ENCODE measurements at regions not wholly inside any gene's neighbourhood (a gene's known extent, or its start where the extent isn't known, plus 50 kb on each side); places are given as distances from the start of the nearest gene placed in this dataset.
A peak's percentile ranks its signal among the peaks of the same experiment; 100 is the strongest.

DNA sequence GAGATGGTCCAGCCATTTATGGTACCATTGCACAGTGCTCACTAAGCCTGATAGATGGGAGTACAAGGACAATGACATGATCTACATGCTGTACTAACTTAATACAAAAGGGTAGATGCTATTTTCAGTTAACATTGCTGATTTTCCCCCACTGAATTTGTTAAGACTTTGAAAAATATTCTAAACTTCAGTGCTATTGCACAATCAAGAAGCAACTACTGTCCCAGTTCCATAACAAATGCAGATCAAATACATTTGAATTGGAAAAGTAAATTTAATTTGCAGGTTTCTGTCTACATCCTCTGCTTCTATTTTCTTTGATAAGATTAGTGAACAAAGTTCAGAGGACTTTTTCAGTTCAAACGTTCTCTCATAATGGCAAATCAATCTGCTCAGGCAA is 366.8 kb upstream of the FGF13 start:
- Histone ChIP-seq H2BK120ac (replicated peaks; ENCODE audit: low read depth, low read length) (no peak overlapping the region), H2BK20ac (ENCODE audit: low read length) (no peak overlapping the region), H3K56ac (replicated peaks; ENCODE audit: insufficient read length, low read depth, low read length) (no peak overlapping the region), H3K79me2 (ENCODE audit: control insufficient read depth in 1 of 2, insufficient read depth in 2 of 2, low read length in 2 of 2) (no peaks in the 10 kb centered on the region), H2AFZ (ENCODE audit: low read length) (no peak overlapping the region), H3K9me3 (ENCODE audit: insufficient read depth in 2 of 2, low read depth in 1 of 2, low read length in 1 of 2) (no peaks in the 10 kb centered on the region), H3K4me3 (ENCODE audit: extremely low read depth in 1 of 4, insufficient read depth in 2 of 4, low read depth in 3 of 4, low read length in 4 of 4) (no peak overlapping the region), H4K8ac (ENCODE audit: extremely low read depth, insufficient read depth, low read length) (no peak overlapping the region), H3K4me1 (replicated peaks in 1 of 4; ENCODE audit: control insufficient read depth in 3 of 4, insufficient read depth in 4 of 4, low read length in 3 of 4) (no peaks in the 10 kb centered on the region), H2BK12ac (ENCODE audit: low read depth, low read length) (no peak overlapping the region), H4K20me1 (replicated peaks in 1 of 2; ENCODE audit: control insufficient read depth in 1 of 2, insufficient read depth in 2 of 2, low read length in 2 of 2) (no peaks in the 10 kb centered on the region), H3K9ac (replicated peaks in 1 of 4; ENCODE audit: extremely low read depth in 1 of 4, low read depth in 3 of 4, low read length in 3 of 4) (no peak overlapping the region), H4K91ac (replicated peaks; ENCODE audit: insufficient read length, low read length) (no peak overlapping the region), H3K18ac (ENCODE audit: extremely low read depth, low read length) (no peak overlapping the region), H3K4ac (replicated peaks; ENCODE audit: insufficient read length, low read depth, low read length) (no peak overlapping the region), H3K36me3 (ENCODE audit: control insufficient read depth in 2 of 4, insufficient read depth in 4 of 4, low read length in 3 of 4) (no peaks in the 10 kb centered on the region), H2BK15ac (ENCODE audit: low read length) (no peak overlapping the region), H3K14ac (ENCODE audit: insufficient read length) (no peak overlapping the region), H3K4me2 (ENCODE audit: insufficient read depth in 1 of 2, low read depth in 2 of 2, low read length in 2 of 2) (no peak overlapping the region), H2BK5ac (ENCODE audit: low read depth, low read length) (no peak overlapping the region), H4K5ac (ENCODE audit: insufficient read length, low read depth, low read length) (no peak overlapping the region), H3K79me1 (ENCODE audit: low read depth, low read length) (no peaks in the 10 kb centered on the region), H3K23ac (ENCODE audit: insufficient read length) (no peak overlapping the region), H3K27me3 (replicated peaks in 1 of 4; ENCODE audit: control insufficient read depth in 3 of 4, extremely low read depth in 1 of 4, insufficient read depth in 3 of 4, low read length in 3 of 4) (no peaks in the 10 kb centered on the region), H2AK5ac (ENCODE audit: low read depth, low read length) (no peak overlapping the region), H3K23me2 (ENCODE audit: low read depth, low read length) (no peaks in the 10 kb centered on the region), H3K27ac (ENCODE audit: low read depth, low read length) (no peak overlapping the region)
- CTCF ChIA-PET (ENCODE audit: partially characterized antibody) = no interaction called here
- DNase-seq (ENCODE audit: low read depth in 1 of 2, low spot score in 2 of 2) (no peak), FAIRE-seq (no peak)
- POLR2A ChIA-PET (ENCODE audit: partially characterized antibody) = no interaction called here
- 92% methylated on average over 1 of the region's 1 CpG; no CpG with 5 or more reads in 1 of the 2 experiments for WGBS, 2 experiments (ENCODE audit: extremely low coverage in 1 of 2, insufficient coverage in 1 of 2, insufficient read length in 1 of 2, insufficient replicate concordance in 2 of 2, low coverage in 1 of 2, low lambda C conversion rate in 2 of 2, missing lambda C conversion rate in 1 of 2)
- TF ChIP-seq CEBPB (IDR thresholded peaks at IDR 0.05; ENCODE audit: low read depth, low read length) (0 out of 2 replicates have a peak, but pooled peaks have one; percentile 22), NANOG (IDR thresholded peaks at IDR 0.05; ENCODE audit: insufficient read depth, low read depth, low read length, poor library complexity, severe bottlenecking) (no peak)
